GM12864 (cell line): ENCODE measurements at regions not wholly inside any gene's neighbourhood (a gene's known extent, or its start where the extent isn't known, plus 50 kb on each side); places are given as distances from the start of the nearest gene placed in this dataset.
A peak's percentile ranks its signal among the peaks of the same experiment; 100 is the strongest.

Source experiments
- DNase-seq: peaks from one replicate; pipeline ENCODE4 v3.0.0-alpha.2; 2011; ENCODE audit warnings: low read depth
- H3K4me3 ChIP-seq: 2 replicates; pipeline ENCODE4 v1.5.1; 2011; ENCODE audit warnings: mild to moderate bottlenecking, low read depth, low read length, control low read depth
- TF ChIP-seq, protein P1 (sequence below): IDR thresholded peaks from 2 replicates; pipeline ENCODE4 v1.5.1; 2011; ENCODE audit warnings: low read depth, mild to moderate bottlenecking, moderate library complexity, low read length, control low read depth, inconsistent platforms; ENCODE audit errors: missing control alignments

DNA sequence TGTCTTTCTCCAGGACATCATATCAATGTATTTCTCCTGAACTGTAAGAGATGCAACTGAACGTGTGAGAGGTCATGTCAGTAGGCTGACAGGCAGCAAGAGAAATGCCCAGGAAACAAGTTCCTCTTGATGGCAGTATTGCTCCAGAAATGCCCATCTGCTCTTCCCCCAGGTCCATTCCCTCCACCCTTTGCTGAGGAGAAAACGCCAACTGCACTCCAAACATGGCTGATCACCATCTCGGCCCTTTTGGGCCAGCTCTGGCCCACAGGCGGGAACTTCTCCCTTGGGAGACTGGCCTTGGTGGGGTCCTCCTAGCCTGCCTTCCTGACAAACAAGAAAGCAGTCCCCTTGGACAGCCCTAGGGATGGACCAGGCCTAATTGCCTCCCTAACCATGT lies 276.5 kb upstream of the AGTR2 start:
- DNase-seq: no peak
- H3K4me3 ChIP-seq: no peak overlapping the region
- TF ChIP-seq, protein P1, sequence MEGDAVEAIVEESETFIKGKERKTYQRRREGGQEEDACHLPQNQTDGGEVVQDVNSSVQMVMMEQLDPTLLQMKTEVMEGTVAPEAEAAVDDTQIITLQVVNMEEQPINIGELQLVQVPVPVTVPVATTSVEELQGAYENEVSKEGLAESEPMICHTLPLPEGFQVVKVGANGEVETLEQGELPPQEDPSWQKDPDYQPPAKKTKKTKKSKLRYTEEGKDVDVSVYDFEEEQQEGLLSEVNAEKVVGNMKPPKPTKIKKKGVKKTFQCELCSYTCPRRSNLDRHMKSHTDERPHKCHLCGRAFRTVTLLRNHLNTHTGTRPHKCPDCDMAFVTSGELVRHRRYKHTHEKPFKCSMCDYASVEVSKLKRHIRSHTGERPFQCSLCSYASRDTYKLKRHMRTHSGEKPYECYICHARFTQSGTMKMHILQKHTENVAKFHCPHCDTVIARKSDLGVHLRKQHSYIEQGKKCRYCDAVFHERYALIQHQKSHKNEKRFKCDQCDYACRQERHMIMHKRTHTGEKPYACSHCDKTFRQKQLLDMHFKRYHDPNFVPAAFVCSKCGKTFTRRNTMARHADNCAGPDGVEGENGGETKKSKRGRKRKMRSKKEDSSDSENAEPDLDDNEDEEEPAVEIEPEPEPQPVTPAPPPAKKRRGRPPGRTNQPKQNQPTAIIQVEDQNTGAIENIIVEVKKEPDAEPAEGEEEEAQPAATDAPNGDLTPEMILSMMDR: peak; percentile 46

DNA sequence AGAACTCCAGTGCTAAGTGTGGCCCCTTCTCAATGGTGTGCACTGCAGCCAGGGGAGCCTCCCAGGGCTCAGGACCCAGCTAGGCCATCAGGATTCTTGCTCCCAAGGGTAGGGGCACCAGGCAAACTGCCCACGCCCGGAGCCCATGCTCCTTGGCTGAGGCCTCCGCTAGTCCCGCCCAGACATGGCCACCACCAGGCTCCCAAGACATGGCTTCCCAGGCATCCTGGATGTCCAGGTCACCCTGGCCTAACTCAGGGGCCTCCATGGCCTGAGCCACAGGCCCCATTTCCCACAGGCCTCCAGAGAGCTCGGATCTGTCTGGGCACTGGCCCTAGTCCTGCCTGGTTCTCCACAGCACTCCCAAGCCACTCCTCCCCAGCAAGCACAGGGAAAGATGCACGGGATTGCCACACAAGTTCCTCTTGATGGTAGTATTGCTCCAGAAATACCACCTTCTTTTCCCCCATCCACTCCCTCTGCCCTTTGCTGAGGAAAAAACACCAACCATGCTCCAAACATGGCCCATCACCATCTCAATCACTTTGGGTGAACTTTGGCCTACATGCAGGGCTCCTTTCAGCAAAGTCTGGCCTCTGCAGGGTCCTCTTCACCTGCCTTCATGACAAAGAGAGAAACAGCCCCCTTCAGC lies 274.7 kb upstream of the AGTR2 start:
- TF ChIP-seq, protein P1: no peak
- no peak for DNase-seq
- H3K4me3 ChIP-seq: no peak overlapping the region

DNA sequence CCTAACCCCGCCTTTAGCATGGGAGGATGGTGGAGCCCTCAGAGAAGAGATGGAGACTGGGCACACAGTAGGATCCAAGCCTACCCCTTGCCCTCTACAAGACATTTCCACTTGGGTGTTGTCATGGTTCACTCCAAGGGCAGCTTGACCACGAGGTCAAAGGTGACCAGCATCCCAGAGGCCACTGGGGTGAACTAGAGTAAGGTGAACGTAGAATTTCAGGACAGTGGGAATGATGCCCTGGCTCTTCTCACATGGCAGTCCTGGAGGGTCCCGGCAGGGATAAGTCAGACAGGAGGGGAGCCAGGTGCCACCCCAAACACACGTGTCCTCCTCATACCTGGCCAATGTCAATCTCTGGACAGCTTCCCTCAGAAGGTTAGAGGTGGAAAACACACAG lies 274.2 kb upstream of the AGTR2 start:
- no peak for DNase-seq
- TF ChIP-seq, protein P1: no peak
- H3K4me3 ChIP-seq: no peak overlapping the region

DNA sequence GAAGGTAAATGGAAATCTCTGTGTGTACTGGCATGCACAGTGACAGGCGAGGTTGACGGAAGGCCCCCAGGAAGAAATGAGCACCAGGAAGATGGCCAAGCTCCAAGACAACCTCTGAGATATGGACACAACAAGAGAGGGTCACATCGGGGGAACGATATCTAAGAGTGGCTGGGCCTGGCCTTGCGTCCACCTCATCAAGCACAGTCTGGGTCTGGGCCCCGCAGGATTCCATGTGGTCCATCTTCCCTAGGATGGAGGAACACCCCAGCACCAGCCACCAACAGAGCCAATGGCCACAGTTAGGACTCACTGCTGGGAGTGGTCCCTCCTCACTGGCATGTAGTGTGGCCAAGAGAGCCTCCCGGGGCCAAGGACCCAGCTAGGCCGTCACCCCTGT lies 272.6 kb upstream of the AGTR2 start:
- TF ChIP-seq, protein P1: no peak
- H3K4me3 ChIP-seq: no peak overlapping the region
- no peak for DNase-seq

DNA sequence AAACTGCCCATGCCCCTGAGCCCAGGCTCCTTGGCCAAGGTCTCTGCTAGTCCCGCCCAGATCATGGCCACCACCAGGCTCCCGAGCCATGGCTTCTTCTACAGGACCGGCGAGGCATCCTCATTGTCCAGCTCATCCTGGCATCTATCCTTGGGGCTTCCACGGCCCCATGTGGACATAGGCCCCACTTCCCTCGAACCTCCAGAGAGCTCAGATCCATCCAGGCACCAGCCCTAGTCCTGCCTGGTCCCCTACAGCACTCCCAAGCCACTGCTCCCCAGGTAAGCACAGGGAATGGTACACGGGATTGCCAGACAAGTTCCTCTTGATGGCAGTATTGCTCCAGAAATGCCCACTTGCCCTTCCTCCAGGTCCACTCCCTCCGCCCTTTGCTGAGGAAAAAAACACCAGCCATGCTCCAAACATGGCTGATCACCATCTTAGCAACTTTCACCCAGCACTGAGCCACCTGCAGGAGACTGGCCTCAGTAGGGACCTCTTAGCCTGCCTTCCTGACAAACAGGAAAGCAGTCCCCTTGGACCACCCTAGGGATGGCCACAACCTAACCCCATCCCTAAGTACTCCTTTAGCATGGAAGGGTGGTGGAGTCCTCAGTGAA lies 272.1 kb upstream of the AGTR2 start:
- TF ChIP-seq, protein P1: peak; percentile 37
- H3K4me3 ChIP-seq: no peak overlapping the region
- DNase-seq: no peak

DNA sequence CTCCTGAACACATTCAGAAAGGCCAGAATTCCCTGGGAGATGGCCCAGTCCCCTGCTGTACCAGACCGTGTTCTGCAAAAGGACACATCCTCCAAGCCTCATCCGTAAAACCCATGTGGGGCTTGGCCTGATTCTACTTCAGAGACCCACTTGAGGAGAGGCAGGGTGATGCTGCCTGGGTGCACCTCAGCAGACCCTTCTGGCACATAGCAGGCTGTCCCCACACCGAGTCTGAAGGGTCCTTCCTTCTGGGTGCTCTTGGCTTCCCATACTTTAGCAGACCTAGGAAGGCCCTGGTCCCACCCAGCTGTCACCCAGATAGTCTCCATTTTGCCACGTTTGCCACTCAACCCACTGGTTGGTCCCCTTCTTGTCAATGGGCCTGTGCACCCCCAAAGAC lies 270.1 kb upstream of the AGTR2 start:
- TF ChIP-seq, protein P1: no peak
- DNase-seq: no peak
- H3K4me3 ChIP-seq: no peak overlapping the region

DNA sequence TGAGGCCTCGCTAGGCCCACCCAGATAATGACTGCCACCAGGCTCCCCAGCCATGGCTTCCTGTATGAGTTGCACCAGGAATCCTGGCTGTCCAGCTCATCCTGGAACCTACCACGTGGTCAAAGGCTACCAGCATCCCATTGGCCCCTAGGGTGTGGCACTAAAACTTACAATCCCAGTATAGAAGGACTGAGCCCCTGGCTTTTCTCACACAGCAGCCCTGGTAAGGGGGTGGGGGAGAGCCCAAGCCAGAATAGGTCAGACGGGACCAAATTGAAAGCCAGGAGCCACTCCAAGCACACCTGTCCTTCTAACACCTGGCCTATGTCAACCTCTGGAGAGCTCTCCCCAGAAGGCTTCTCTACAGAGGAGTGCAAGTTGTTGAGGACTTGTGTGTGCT lies 269.3 kb upstream of the AGTR2 start:
- no peak for DNase-seq
- TF ChIP-seq, protein P1: no peak

More for the DNA sequence above, 269.3 kb upstream of the AGTR2 start:
- H3K4me3 ChIP-seq: no peak overlapping the region
